Left hindlimb (tissue), 1 donor: ENCODE measurements at regions not wholly inside any gene's neighbourhood (a gene's known extent, or its start where the extent isn't known, plus 50 kb on each side); places are given as distances from the start of the nearest gene placed in this dataset.

ENCODE experiments used
- DNase-seq: peaks from one replicate; pipeline ENCODE4 v3.0.0-alpha.2; 2018

DNA sequence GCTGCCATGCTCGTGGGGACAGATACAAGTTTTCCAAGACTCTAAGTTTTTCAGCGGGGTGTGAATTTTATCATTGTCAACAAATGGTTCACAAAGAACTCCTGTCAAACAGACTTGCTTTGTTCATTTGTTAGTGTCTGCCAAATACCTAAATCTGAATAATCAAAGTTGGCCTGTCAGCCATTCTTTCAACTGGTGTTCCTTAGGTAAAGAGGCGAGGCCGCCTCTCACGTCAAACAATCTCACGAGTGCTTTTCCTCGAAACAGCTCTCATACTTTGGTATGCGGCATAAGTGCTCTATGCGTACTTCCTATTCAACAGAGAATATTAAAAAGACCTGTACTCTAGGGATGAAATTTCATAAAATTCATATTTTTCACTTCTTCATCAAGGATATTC, 51.4 kb upstream of the KANK4 start:
- DNase-seq = no peak

DNA sequence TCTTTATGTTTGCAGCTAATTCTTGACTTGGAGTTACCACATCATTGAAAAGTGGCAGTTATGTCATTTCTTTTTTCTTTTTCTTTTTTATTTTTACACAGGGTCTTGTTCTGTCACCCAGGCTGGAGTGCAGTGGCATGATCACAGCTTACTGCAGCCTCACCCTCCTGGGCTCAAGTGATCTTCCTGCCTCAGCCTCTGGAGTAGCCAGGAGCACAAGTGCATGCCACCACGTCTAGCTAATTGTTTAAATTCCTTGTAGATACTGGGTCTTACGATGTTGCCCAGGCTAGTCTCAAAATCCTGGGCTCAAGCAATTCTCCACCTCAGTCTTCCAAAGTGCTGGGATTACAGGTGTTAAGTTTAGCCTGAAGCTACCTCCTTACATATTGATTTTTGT, 52.1 kb upstream of the KANK4 start:
- no peak for DNase-seq

DNA sequence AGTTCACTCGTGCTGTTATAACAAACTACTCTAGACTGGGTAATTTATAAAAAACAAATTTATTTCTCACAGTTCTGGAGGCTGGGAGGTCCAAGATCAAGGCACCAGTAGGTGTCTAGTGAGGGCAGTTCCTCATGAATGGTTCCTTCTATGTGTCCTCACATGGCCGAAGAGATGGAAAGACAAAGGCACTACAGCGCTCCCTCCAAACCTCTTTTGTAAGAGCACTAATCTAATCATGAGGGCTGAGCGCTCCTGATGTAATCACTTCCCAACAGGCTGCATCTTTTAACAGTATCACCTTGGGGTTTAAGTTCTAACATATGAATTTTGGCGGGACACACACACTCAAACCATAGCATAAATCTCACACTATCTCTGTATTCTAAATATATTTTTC, 54.0 kb upstream of the KANK4 start:
- no peak for DNase-seq

DNA sequence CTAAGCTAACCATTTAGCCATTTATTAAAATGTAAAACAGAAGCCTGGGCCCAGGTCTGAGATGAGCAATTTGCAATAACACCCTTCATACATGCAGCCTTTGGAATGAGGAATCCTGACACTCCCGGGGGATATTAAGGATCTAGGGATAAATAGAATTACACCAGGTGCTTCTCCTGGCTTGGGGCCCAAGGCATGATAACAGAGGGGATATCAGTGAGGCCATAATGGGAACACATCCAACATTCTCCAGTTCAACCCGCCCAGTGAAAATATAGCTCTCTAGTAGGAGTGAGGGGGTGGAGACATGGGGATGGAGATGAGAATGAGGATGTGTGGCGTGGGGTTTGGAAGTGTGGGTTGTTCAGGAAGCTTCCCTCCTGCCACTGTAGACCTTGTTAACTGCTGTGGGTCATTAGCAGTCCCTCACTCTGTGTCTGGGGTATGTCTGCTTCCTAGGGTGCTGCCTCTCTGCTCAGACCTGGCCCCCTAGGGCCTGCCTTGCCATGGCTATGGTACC, 57.9 kb upstream of the KANK4 start:
- no peak for DNase-seq

DNA sequence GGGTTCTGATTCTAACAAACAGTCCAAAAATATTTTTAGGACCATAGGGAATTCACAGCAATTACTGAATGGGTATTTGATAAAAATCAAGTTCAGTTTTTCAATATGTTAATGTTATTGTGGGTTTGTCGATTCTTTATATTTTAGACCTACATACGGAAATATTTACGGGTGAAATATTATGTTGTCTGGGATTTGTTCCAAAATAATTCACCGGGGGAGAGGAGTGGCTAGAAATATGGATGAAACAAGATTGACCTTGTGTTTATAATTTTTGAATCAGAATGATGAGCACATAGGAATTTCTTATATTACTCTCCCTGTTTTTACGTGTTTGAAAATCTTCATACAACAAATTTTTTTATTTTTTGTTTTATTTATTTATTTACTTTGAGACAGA, 56.7 kb upstream of the USP1 start:
- DNase-seq = no peak

DNA sequence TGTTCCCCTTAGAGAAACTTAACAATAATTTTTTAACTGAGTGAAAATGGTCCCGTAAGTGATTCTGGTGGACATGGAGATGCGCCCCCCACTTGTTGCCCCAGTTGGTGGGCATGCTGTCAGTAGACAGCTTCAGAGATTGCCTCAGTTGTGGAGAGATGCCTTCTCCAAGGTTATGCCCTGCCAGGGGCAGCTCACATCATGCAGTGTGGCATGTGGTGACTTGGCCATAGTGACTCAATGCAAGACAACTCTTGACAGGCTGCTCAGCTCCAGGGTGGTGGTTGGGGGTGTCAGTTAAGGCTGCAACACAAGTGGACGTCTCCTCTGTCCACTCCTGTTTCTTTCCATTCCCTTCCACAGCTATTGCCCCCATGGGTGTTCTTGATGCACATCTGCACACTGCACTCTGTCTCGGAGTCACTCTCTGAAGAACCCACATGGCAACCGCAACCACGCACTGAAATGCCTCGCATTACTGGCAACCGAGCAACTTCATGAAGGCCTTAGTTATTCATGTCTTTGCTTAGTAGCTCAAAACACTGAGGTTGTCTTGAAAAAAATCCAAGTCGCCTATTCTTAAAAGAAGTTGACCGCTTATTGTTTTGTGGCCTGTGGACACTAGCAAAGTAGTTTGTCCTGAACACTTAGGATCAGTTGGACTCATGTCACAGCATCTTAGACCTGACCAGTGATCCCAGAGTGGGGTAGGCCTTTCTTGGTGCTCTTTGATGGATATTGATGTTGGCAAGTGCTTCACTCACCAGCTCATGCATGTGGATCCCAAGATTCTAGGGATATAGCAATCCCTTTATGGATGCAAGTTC, 54.8 kb upstream of the USP1 start:
- no peak for DNase-seq

DNA sequence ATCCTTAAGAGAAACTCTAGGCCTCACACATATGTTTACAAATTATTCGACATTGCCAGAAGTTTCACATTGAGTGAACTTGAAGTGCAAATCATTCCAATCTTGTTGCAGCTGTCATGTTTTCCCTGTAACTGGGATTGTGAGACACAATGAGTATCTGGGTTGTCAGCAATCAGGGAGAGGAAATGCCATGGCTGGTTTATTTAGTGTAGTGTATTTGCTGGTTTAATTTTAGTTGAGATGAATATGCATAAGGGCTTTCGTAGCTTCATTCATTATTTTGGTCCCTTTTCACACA, 54.2 kb upstream of the USP1 start:
- DNase-seq = no peak

DNA sequence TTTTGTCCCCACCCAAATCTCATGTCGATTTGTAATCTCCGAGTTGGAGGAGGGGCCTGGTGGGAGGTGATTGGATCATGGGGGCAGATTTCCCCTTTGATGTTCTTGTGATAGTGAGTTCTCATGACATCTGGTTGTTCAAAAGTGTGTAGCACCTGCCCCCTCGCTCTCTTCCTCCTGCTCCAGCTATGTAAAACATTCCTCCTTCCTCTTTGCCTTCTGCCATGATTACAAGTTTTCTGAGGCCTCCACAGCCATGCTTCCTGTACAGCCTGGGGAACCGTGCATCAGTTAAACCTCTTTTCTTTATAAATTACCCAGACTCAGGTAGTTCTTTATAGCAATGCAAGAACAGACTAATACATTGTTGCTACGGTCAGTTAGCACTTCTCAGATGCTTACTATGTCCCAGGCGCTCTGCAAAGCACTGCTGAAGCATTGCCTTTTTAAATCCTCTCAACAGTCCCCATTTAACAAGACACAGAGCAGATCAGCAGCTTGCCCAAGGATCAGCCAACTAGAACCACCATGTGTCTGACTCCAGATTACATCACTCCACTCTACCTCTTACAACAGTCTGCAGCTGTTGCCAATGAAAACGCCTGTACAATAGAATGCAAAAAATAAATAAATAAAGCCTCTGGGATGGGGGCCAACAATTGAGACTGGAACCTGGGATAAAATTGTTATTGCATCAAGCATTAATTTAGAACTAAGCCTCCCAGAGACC, 52.4 kb upstream of the USP1 start:
- DNase-seq = peak; percentile 67

DNA sequence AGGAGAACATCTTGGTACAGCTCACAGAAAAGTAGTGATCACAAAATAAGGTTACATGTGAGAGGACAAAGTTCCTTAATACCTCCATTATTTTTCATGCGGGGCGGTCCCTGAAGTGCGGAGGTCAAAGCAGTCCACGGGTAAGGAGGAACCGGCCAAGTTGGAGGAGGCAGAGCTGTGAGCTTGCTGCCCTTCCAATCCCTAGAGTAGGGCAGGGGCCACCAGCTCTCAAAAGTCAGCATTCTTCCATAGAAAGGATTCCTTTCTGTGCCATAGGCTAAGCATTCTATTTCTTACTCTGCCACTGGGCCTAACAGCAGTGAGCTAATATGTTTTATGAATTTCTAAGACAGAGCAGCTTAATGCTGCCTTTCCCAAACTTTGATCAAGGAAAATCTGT, 50.9 kb upstream of the USP1 start:
- no peak for DNase-seq

DNA sequence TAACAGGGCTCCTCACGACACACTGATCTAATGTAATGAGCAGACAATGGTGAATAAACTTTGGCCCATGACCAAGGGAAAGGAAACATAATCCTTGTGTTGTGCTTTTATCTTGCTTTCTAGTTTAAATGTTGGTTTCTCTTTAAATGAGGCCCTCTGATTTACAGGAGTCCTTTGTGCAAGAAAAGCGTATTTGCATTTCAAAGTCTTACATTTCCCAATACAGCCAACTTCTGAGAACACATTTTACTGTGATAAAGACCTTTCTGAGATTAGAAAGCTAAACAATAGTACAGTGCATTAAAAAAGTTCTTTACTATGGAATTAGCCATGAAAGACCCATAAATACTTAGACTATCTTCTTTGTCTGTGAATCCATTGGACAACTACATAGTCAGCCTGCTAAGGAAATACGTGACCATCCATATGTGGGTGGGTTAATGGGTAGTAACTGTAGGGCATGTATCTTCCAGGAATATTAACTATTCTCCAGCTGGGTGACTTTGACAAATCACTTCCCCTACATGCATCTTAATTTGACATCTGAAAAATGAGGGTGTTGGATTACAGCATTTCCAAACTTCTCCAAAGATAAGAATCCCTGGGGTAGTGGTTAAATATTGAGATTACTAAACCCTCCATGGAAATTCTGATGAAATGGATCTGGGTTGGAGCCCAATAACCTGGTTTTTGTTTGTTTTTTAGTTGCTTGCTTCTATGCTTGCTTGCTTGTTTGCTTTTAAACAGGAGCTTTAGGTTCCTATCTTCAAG, 50.3 kb upstream of the USP1 start:
- DNase-seq = no peak
